Hindlimb muscle (tissue), 1 donor: ENCODE measurements at regions not wholly inside any gene's neighbourhood (a gene's known extent, or its start where the extent isn't known, plus 50 kb on each side); places are given as distances from the start of the nearest gene placed in this dataset.

Experiments
- DNase-seq: peaks from one replicate; pipeline ENCODE4 v3.0.0-alpha.2; 2013

GRCh38 chr6:164436976-164437375, 872.4 kb downstream of the C6orf118 start:
- DNase-seq: no peak

DNA sequence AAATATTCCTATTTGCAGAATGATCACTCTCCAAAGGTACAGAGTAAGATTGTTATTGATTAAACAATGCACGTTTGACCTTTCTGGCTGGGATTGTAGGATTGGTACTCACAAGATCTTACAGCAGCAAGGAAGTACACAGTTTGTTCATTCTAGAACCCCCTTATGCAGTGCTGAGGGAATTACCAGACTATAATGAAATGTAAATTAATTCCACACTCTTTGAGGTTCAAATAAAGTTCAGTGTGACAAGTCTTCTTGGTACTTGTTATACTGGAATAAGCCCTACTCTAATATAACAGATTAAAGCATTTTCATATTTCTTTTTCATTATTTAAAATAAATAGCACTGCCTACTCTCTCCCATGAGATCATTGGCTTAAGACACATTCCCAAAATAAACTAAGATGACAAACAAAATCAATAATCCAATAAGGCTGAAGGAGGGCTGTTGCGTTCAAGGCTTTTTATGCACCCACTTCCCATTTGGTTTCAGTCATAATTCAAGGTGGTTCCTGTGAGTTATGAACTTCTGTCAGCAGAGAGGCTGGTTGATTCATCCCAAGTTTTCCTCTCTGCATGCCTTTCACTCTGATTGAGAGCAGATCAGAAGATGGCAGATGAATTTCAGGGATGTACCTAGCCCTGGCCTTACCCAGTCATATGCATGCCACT, 881.5 kb downstream of the C6orf118 start:
- DNase-seq: no peak

GRCh38 chr6:164424489-164424888, 884.9 kb downstream of the C6orf118 start:
- DNase-seq: no peak

GRCh38 chr6:164419099-164419498, 890.3 kb downstream of the C6orf118 start:
- no peak for DNase-seq

GRCh38 chr6:164418262-164418588, 891.2 kb downstream of the C6orf118 start:
- no peak for DNase-seq

- DNase-seq: no peak
Observed at GRCh38 chr6:164417537-164418261, 891.7 kb downstream of the C6orf118 start.

- no peak for DNase-seq
Observed at GRCh38 chr6:164415832-164416563, 893.4 kb downstream of the C6orf118 start.

DNA sequence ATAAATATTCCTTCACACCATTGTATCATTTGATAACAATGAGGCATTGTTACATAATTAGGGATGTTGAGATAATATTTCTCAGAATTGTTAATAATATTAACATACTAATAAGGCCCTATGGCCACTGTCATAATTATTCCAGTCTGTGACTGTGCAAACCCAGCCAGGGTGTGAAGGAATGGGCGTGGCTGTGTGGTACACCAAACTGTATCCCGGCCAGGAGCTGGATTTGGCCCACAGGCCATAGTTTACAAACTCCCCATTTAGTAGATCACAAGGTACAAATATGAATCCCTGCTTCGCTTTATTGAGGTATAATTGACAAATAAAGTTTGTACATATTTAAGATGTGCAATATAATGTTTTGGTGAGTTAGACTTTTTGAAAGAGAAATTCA, 894.7 kb downstream of the C6orf118 start:
- DNase-seq: no peak

DNA sequence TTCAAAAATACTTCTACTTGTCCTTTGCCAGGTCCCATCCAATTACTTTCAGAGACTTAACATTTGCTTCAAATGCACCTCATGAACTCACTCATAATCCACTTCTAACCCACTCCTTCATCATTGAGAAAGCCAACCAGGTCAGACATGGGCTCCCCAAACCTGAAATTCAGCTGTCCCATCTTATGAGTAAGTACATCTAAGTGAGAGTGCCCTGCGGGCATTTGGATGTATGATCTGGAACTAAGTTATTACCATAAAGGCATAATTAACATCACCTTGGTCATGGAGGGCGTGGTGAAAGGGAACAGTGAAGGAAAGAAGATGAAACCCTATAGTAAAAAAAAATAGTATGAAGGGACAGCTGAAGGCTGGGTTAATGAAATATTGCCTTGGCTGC, 896.8 kb downstream of the C6orf118 start:
- no peak for DNase-seq

DNA sequence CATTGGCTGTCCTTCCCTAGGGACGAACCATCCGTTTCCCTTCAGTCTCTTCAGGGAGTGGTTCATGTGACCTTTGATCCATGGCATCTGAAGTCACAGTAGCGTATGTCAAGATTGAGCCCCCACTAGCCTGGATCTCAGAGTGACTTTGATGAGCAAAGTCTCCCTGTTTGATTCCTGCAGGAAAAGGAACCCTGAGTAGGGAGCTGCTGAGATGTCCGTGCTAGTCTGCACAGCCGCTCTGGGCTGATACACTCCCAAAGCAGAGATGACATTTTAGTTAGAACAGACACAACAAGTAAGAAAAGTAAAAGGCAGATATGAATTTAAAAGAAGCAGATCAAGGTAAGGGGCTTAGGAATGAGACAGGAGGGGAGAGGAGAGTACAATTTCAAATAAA, 899.4 kb downstream of the C6orf118 start:
- no peak for DNase-seq

GRCh38 chr6:164409309-164410009, 899.9 kb downstream of the C6orf118 start:
- peak; percentile 9 for DNase-seq

DNA sequence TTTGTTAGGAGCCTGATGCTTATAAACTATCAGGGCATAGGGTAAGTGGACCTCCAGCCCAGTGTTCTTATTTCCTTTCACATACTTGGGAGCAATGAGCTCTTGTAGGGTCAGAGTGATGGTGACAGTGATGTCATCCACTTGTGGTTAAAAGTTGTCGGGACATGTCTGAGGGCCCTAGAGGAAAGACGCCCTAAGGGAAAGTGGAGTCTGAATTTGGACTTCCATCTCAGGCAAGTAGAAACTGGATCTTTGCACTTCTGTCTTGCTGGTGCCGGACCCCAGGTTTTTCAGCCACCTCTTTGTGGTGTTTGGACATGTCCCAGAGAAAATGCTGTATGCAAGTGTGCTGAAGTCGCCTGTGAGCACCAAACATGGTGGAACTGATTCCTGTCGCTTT, 900.5 kb downstream of the C6orf118 start:
- DNase-seq: no peak

DNA sequence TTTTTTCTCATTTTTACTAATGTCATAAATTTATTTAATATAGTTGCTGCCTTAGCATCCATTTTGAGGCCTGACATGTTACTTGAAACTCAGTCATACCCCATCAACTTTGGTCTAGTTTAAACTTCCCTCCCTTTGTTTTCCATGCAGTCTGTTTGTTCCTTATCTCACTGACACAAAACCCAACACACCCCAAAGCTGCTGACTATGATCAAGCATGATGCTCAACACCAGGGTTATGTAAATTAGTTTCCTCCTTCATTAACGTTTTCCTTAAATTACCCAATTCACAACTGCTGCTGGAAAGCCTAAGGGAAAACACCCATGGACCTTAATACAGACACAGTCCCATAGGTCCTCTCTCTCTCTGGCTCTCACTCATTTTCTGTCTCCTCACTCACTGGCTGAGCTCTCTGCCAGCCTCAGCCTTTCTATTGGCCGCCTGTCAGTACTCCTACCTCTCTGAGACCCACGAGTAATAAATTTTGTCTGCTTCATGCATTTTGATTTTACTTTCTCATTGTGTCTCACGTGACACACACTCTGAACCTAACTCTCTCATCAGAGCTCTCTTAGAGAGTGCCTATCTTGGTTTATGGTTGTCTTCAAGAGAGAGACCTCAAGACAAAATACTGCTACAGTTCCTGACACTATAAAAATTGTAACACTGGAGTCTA, 904.5 kb downstream of the C6orf118 start:
- DNase-seq: no peak

GRCh38 chr6:164401871-164402270, 907.5 kb downstream of the C6orf118 start:
- no peak for DNase-seq

DNA sequence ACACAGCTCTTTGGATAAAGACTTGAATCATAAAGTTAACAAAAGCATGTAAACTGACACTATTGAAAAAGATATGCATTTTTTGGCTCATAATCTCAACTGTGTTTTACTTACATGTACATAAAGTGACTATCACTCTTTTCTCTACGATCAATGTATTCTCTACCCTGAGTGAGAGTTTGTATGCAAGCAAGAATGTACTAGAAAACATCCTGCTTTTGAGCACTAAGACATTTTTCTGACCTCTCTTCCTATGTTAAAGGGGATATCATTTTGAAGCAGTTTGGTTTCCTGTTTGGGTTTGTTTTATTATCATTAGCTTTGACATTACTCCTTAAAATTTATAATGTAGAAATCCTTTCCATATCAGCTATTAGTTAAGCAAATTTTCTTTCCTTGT, 910.8 kb downstream of the C6orf118 start:
- DNase-seq: no peak

GRCh38 chr6:164396071-164397047, 913.0 kb downstream of the C6orf118 start:
- no peak for DNase-seq

- DNase-seq: no peak
Observed at GRCh38 chr6:164379795-164380194, 929.6 kb downstream of the C6orf118 start.

GRCh38 chr6:164378330-164378729, 931.1 kb downstream of the C6orf118 start:
- DNase-seq: no peak

- DNase-seq: no peak
Observed at GRCh38 chr6:164377348-164377918, 932.0 kb downstream of the C6orf118 start.

DNA sequence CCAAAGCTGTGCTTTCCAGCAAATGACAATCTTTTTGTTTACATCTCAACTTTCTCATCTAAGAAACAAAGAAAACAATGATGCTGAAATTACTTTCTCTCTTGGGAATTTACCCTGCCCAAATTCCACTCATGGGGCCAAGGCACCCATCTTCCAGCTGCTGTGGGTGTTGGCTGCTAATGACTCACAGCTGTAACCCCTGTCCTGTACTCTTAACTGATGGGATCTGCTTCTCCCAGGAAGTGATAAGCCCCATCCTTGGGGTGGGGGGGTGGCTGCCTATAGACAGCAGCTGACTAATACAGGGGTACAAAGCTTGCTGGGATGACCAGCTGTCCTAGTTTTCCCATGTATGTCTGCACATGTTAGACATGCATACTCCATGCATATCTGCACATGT, 938.6 kb downstream of the C6orf118 start:
- no peak for DNase-seq

- no peak for DNase-seq
Observed at GRCh38 chr6:164359441-164359840, 944.9 kb downstream of the QKI start.
